SJCRH30 (cell line): ENCODE measurements at regions not wholly inside any gene's neighbourhood (a gene's known extent, or its start where the extent isn't known, plus 50 kb on each side); places are given as distances from the start of the nearest gene placed in this dataset.

Source experiments
- DNase-seq, 2 experiments: peaks; one replicate each; pipeline ENCODE4 v3.0.0-alpha.2; 2015 to 2020
- H3K27ac ChIP-seq: fragments of 250-450 bp; sonication (Bioruptor Pico); 2 replicates; pipeline ENCODE4 v1.5.1; 2020; ENCODE audit warnings: mild to moderate bottlenecking, moderate library complexity
- H3K27me3 ChIP-seq: fragments of 250-450 bp; sonication (Bioruptor Pico); 2 replicates; pipeline ENCODE4 v1.5.1; 2020; ENCODE audit warnings: mild to moderate bottlenecking, moderate library complexity
- H3K36me3 ChIP-seq: fragments of 250-450 bp; sonication (Bioruptor Pico); 2 replicates; pipeline ENCODE4 v1.5.1; 2020; ENCODE audit warnings: mild to moderate bottlenecking, moderate library complexity
- H3K4me1 ChIP-seq: fragments of 250-450 bp; sonication (Bioruptor Pico); 2 replicates; pipeline ENCODE4 v1.5.1; 2020; ENCODE audit warnings: mild to moderate bottlenecking, moderate library complexity
- H3K4me3 ChIP-seq: fragments of 250-450 bp; sonication (Bioruptor Pico); 2 replicates; pipeline ENCODE4 v1.5.1; 2020; ENCODE audit warnings: mild to moderate bottlenecking, moderate library complexity
- H3K9me3 ChIP-seq: fragments of 250-450 bp; sonication (Bioruptor Pico); replicated peaks from 2 replicates; pipeline ENCODE4 v1.5.1; 2020; ENCODE audit warnings: mild to moderate bottlenecking, moderate library complexity

GRCh38 chr3:72580246-72580756, 267.9 kb downstream of the SHQ1 start:
- peaks cover 21% of the 10 kb centered on the region for H3K4me1 ChIP-seq
- H3K27me3 ChIP-seq: no peaks in the 10 kb centered on the region
- H3K27ac ChIP-seq: no peak overlapping the region
- no peak overlapping the region for H3K4me3 ChIP-seq
- DNase-seq: no peak
- H3K36me3 ChIP-seq: no peaks in the 10 kb centered on the region
- no peaks in the 10 kb centered on the region for H3K9me3 ChIP-seq

GRCh38 chr3:72579581-72580245, 268.5 kb downstream of the SHQ1 start:
- Histone ChIP-seq H3K27ac (no peak overlapping the region), H3K4me3 (no peak overlapping the region), H3K9me3 (no peaks in the 10 kb centered on the region), H3K36me3 (no peaks in the 10 kb centered on the region), H3K4me1 (peaks cover 21% of the 10 kb centered on the region), H3K27me3 (no peaks in the 10 kb centered on the region)
- DNase-seq: no peak

- Histone ChIP-seq H3K36me3 (no peaks in the 10 kb centered on the region), H3K27me3 (no peaks in the 10 kb centered on the region), H3K27ac (no peak overlapping the region), H3K4me3 (no peak overlapping the region), H3K9me3 (no peaks in the 10 kb centered on the region), H3K4me1 (peaks cover 26% of the 10 kb centered on the region)
- no peak for DNase-seq
Observed at GRCh38 chr3:72579191-72579580, 269.1 kb downstream of the SHQ1 start.

GRCh38 chr3:72577190-72577589, 271.1 kb downstream of the SHQ1 start:
- no peak for DNase-seq
- Histone ChIP-seq H3K36me3 (no peaks in the 10 kb centered on the region), H3K4me1 (peaks cover 21% of the 10 kb centered on the region), H3K4me3 (no peak overlapping the region), H3K27me3 (no peaks in the 10 kb centered on the region), H3K9me3 (no peaks in the 10 kb centered on the region), H3K27ac (no peak overlapping the region)

GRCh38 chr3:72576563-72576962, 271.7 kb downstream of the SHQ1 start:
- DNase-seq: no peak
- H3K9me3 ChIP-seq: no peaks in the 10 kb centered on the region
- H3K27ac ChIP-seq: no peak overlapping the region
- H3K27me3 ChIP-seq: no peaks in the 10 kb centered on the region
- no peaks in the 10 kb centered on the region for H3K36me3 ChIP-seq
- H3K4me3 ChIP-seq: no peak overlapping the region
- H3K4me1 ChIP-seq: peaks cover 18% of the 10 kb centered on the region

- Histone ChIP-seq H3K27me3 (no peaks in the 10 kb centered on the region), H3K9me3 (no peaks in the 10 kb centered on the region), H3K27ac (peak overlapping the region; percentile 63), H3K4me1 (peaks cover 15% of the 10 kb centered on the region), H3K4me3 (no peak overlapping the region), H3K36me3 (no peaks in the 10 kb centered on the region)
- peak; percentile 39 to 81 for DNase-seq
Observed at GRCh38 chr3:72574144-72574543, 274.1 kb downstream of the SHQ1 start.

GRCh38 chr3:72573051-72573450, 275.2 kb downstream of the SHQ1 start:
- DNase-seq: no peak
- H3K9me3 ChIP-seq: no peaks in the 10 kb centered on the region
- H3K4me1 ChIP-seq: peaks cover 15% of the 10 kb centered on the region
- peak overlapping the region; percentile 63; the same call in 1 of the 2 replicates for H3K27ac ChIP-seq
- no peaks in the 10 kb centered on the region for H3K36me3 ChIP-seq
- H3K4me3 ChIP-seq: no peak overlapping the region
- no peaks in the 10 kb centered on the region for H3K27me3 ChIP-seq

- no peaks in the 10 kb centered on the region for H3K9me3 ChIP-seq
- H3K36me3 ChIP-seq: no peaks in the 10 kb centered on the region
- peaks cover 15% of the 10 kb centered on the region for H3K4me1 ChIP-seq
- no peak for DNase-seq
- H3K27me3 ChIP-seq: no peaks in the 10 kb centered on the region
- no peak overlapping the region for H3K27ac ChIP-seq
- no peak overlapping the region for H3K4me3 ChIP-seq
Observed at GRCh38 chr3:72572489-72573007, 275.7 kb downstream of the SHQ1 start.

- H3K27me3 ChIP-seq: no peaks in the 10 kb centered on the region
- no peaks in the 10 kb centered on the region for H3K36me3 ChIP-seq
- DNase-seq: peak in 1 of 2 experiments; percentile 28
- H3K4me3 ChIP-seq: no peak overlapping the region
- H3K4me1 ChIP-seq: peaks cover 15% of the 10 kb centered on the region
- no peaks in the 10 kb centered on the region for H3K9me3 ChIP-seq
- no peak overlapping the region for H3K27ac ChIP-seq
Observed at GRCh38 chr3:72571638-72572114, 276.6 kb downstream of the SHQ1 start.

- Histone ChIP-seq H3K4me3 (no peak overlapping the region), H3K9me3 (no peaks in the 10 kb centered on the region), H3K4me1 (peaks cover 15% of the 10 kb centered on the region), H3K27ac (no peak overlapping the region), H3K36me3 (no peaks in the 10 kb centered on the region), H3K27me3 (no peaks in the 10 kb centered on the region)
- DNase-seq: no peak
Observed at GRCh38 chr3:72571052-72571451, 277.2 kb downstream of the SHQ1 start.

GRCh38 chr3:72569754-72570440, 278.3 kb downstream of the SHQ1 start:
- no peaks in the 10 kb centered on the region for H3K36me3 ChIP-seq
- no peaks in the 10 kb centered on the region for H3K27me3 ChIP-seq
- H3K4me1 ChIP-seq: peaks cover 15% of the 10 kb centered on the region
- no peak overlapping the region for H3K4me3 ChIP-seq
- no peaks in the 10 kb centered on the region for H3K9me3 ChIP-seq
- H3K27ac ChIP-seq: no peak overlapping the region
- no peak for DNase-seq

GRCh38 chr3:72568083-72568482, 280.2 kb downstream of the SHQ1 start:
- Histone ChIP-seq H3K36me3 (no peaks in the 10 kb centered on the region), H3K4me1 (peaks cover 7% of the 10 kb centered on the region; the same call in 1 of the 2 replicates), H3K27me3 (no peaks in the 10 kb centered on the region), H3K9me3 (no peaks in the 10 kb centered on the region), H3K27ac (no peak overlapping the region), H3K4me3 (no peak overlapping the region)
- no peak for DNase-seq

GRCh38 chr3:72567474-72567873, 280.8 kb downstream of the SHQ1 start:
- H3K9me3 ChIP-seq: no peaks in the 10 kb centered on the region
- H3K27me3 ChIP-seq: no peaks in the 10 kb centered on the region
- no peaks in the 10 kb centered on the region for H3K36me3 ChIP-seq
- H3K27ac ChIP-seq: no peak overlapping the region
- H3K4me1 ChIP-seq: peaks cover 7% of the 10 kb centered on the region; the same call in 1 of the 2 replicates
- no peak overlapping the region for H3K4me3 ChIP-seq
- no peak for DNase-seq

GRCh38 chr3:72565593-72565992, 282.7 kb downstream of the SHQ1 start:
- no peak overlapping the region for H3K27ac ChIP-seq
- H3K4me1 ChIP-seq: 0 out of 2 replicates have a peak, but pooled peaks cover 4% of the 10 kb centered on the region
- H3K9me3 ChIP-seq: no peaks in the 10 kb centered on the region
- no peaks in the 10 kb centered on the region for H3K36me3 ChIP-seq
- H3K4me3 ChIP-seq: no peak overlapping the region
- no peak for DNase-seq
- H3K27me3 ChIP-seq: no peaks in the 10 kb centered on the region

GRCh38 chr3:72563690-72564370, 284.4 kb downstream of the SHQ1 start:
- Histone ChIP-seq H3K27ac (no peak overlapping the region), H3K4me1 (0 out of 2 replicates have a peak, but pooled peaks cover 4% of the 10 kb centered on the region), H3K27me3 (no peaks in the 10 kb centered on the region), H3K36me3 (no peaks in the 10 kb centered on the region), H3K9me3 (no peaks in the 10 kb centered on the region), H3K4me3 (no peak overlapping the region)
- DNase-seq: peak in 1 of 2 experiments; percentile 22
